ENCODE measurements at regions not wholly inside any gene's neighbourhood (a gene's known extent, or its start where the extent isn't known, plus 50 kb on each side); places are given as distances from the start of the nearest gene placed in this dataset.

DNA sequence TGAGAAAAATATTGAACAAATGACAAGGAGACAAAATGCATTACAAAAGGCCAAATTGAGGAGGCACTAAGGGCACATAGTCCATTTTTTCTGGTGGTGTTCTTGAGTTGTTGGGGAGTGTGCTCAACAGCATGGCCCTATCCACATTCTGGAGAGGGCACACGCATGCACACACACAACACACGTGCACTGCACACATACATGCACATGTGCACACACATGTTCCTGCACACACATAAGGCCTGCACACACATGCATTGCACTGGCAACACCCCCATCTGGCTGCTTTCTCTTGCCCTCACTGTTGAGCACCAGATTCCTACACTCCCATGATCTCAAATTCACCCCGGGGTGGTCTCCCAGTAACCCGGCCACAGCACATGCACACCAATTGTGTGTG, 659.2 kb upstream of the RAB6C start:
- TF ChIP-seq, protein P1, sequence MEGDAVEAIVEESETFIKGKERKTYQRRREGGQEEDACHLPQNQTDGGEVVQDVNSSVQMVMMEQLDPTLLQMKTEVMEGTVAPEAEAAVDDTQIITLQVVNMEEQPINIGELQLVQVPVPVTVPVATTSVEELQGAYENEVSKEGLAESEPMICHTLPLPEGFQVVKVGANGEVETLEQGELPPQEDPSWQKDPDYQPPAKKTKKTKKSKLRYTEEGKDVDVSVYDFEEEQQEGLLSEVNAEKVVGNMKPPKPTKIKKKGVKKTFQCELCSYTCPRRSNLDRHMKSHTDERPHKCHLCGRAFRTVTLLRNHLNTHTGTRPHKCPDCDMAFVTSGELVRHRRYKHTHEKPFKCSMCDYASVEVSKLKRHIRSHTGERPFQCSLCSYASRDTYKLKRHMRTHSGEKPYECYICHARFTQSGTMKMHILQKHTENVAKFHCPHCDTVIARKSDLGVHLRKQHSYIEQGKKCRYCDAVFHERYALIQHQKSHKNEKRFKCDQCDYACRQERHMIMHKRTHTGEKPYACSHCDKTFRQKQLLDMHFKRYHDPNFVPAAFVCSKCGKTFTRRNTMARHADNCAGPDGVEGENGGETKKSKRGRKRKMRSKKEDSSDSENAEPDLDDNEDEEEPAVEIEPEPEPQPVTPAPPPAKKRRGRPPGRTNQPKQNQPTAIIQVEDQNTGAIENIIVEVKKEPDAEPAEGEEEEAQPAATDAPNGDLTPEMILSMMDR (IDR thresholded peaks at IDR 0.05): no peak
- TF ChIP-seq POLR2A (IDR thresholded peaks at IDR 0.05): no peak

Measured in right lobe of liver (tissue), 4 donors.